ENCODE measurements at regions not wholly inside any gene's neighbourhood (a gene's known extent, or its start where the extent isn't known, plus 50 kb on each side); places are given as distances from the start of the nearest gene placed in this dataset.

- Histone ChIP-seq H3K4me3 (ENCODE audit: insufficient read depth, low read depth, low read length) (no peak overlapping the region), H3K14ac (replicated peaks; ENCODE audit: low read depth, low read length) (no peak overlapping the region), H3K4me2 (ENCODE audit: low read depth, low read length) (no peak overlapping the region), H3K4me1 (ENCODE audit: control insufficient read depth, insufficient read depth, low read length) (peaks cover 2% of the 10 kb centered on the region; the same call in 1 of the 2 replicates), H3K9me3 (ENCODE audit: control insufficient read depth, insufficient read depth, low read length) (no peaks in the 10 kb centered on the region), H3K4ac (ENCODE audit: low read depth, low read length) (no peak overlapping the region), H3K27me3 (ENCODE audit: control insufficient read depth, insufficient read depth, low read length) (no peaks in the 10 kb centered on the region), H2BK20ac (ENCODE audit: low read depth, low read length) (no peak overlapping the region), H3K79me1 (ENCODE audit: low read depth in 1 of 2, low read length in 2 of 2) (no peaks in the 10 kb centered on the region), H2BK5ac (ENCODE audit: low read depth, low read length, poor library complexity, severe bottlenecking) (no peak overlapping the region), H2BK15ac (ENCODE audit: low read depth, low read length) (no peak overlapping the region), H3K9me1 (ENCODE audit: insufficient read depth, low read length) (no peaks in the 10 kb centered on the region), H3K9ac (ENCODE audit: low read depth, low read length) (no peak overlapping the region), H2AK5ac (ENCODE audit: low read depth, low read length) (no peak overlapping the region), H3K23ac (ENCODE audit: low read depth, low read length) (no peak overlapping the region), H4K5ac (ENCODE audit: low read depth, low read length) (no peak overlapping the region), H2AFZ (replicated peaks; ENCODE audit: low read length, poor library complexity) (no peak overlapping the region), H3K56ac (ENCODE audit: extremely low read depth, insufficient read depth, low read length) (no peak overlapping the region), H4K20me1 (ENCODE audit: insufficient read depth, low read length) (no peaks in the 10 kb centered on the region), H3K36me3 (ENCODE audit: control insufficient read depth, insufficient read depth, low read length) (no peaks in the 10 kb centered on the region), H3K27ac (ENCODE audit: insufficient read depth, low read length) (no peak overlapping the region), H2AK9ac (replicated peaks; ENCODE audit: low read depth, low read length, poor library complexity) (no peak overlapping the region), H4K8ac (ENCODE audit: low read depth in 2 of 2, low read length in 2 of 2) (no peak overlapping the region), H4K91ac (ENCODE audit: insufficient read depth, low read depth, low read length) (no peak overlapping the region), H2BK120ac (ENCODE audit: low read depth, low read length) (no peak overlapping the region), H3K18ac (ENCODE audit: low read depth, low read length) (no peak overlapping the region)
- CTCF ChIA-PET, result no interaction called here
- POLR2A ChIA-PET (ENCODE audit: unreplicated experiment), result no interaction called here
- BruUV-seq (replicated peaks), result no TSS peak
- TF ChIP-seq CEBPB (IDR thresholded peaks at IDR 0.05; ENCODE audit: low read depth, low read length) (peak; percentile 44; the same call in 1 of the 2 replicates), FOS (IDR thresholded peaks at IDR 0.05; ENCODE audit: low read depth, low read length) (no peak)
- in situ Hi-C loops (cut with MboI; ENCODE audit: low sequenced_read_pairs), result no loop called here
- ATAC-seq (ENCODE audit: low read depth) (peak; percentile 27; the same call in 1 of the 2 replicates), DNase-seq (no peak)
- WGBS, 2 experiments (ENCODE audit: extremely low coverage in 2 of 2, insufficient read length in 1 of 2), result no CpG with 5 or more reads among the region's 3 CpGs
- intact Hi-C loops (cut with micrococcal nuclease), result no loop called here
- dilution Hi-C loops (cut with HindIII; ENCODE audit: low sequenced_read_pairs, unreplicated experiment), result no loop called here
Measured at GRCh38 chr10:10128387-10128786, 889.3 kb upstream of the CELF2 start.

All from IMR-90 (cell line).